BJ (cell line): ENCODE measurements at regions not wholly inside any gene's neighbourhood (a gene's known extent, or its start where the extent isn't known, plus 50 kb on each side); places are given as distances from the start of the nearest gene placed in this dataset.

Source experiments
- CTCF ChIA-PET: fragments of 350-600 bp; formaldehyde crosslinking; extraction: SDS; loops from one replicate; lab custom pipeline; 2021; ENCODE audit warnings: antibody characterized with exemption, inconsistent platforms; lab: Yijun Ruan, JAX
- POLR2A ChIA-PET: fragments of 300-600 bp; sonication (Branson Sonifier 250); formaldehyde crosslinking; extraction: SDS; loops from one replicate; lab custom pipeline; 2021; ENCODE audit warnings: antibody characterized with exemption; lab: Charles Lee
- DNase-seq: peaks from one replicate; pipeline ENCODE4 v3.0.0-alpha.2; 2011; ENCODE audit warnings: low read depth
- H3K27me3 ChIP-seq: 2 replicates; pipeline ENCODE4 v1.6.0; 2011; ENCODE audit warnings: low read length; ENCODE audit not compliant: control insufficient read depth, insufficient read depth
- H3K36me3 ChIP-seq: 2 replicates; pipeline ENCODE4 v1.5.1; 2011; ENCODE audit warnings: low read length; ENCODE audit not compliant: control insufficient read depth, insufficient read depth
- H3K4me3 ChIP-seq: 2 replicates; pipeline ENCODE4 v1.5.1; 2011; ENCODE audit warnings: low read depth, mild to moderate bottlenecking, control low read depth, low read length
- CTCF ChIP-seq: IDR thresholded peaks from 2 replicates; pipeline ENCODE4 v1.5.1; 2011; ENCODE audit warnings: low read depth, mild to moderate bottlenecking, control low read depth, inconsistent platforms, low read length, moderate library complexity; ENCODE audit not compliant: insufficient read depth

GRCh38 chr1:245054105-245054504 lies 100.7 kb upstream of the KIF26B start:
- H3K36me3 ChIP-seq = no peaks in the 10 kb centered on the region
- H3K4me3 ChIP-seq = no peak overlapping the region
- ChIA-PET CTCF (interaction anchor here (1.2 kb wide), 1 partner anchor 11 kb away, joined by 5 read pairs; no protein-coding TSS in a partner anchor), POLR2A (no interaction called here)
- no peak for TF ChIP-seq CTCF
- H3K27me3 ChIP-seq = no peaks in the 10 kb centered on the region
- DNase-seq = no peak

- TF ChIP-seq CTCF = no peak
- H3K36me3 ChIP-seq = no peaks in the 10 kb centered on the region
- no peak for DNase-seq
- CTCF ChIA-PET = interaction anchor here (1.1 to 2.4 kb wide), 4 partner anchors 10 to 256 kb away, joined by 3 to 14 read pairs (median 6); no protein-coding TSS in a partner anchor
- H3K27me3 ChIP-seq = no peaks in the 10 kb centered on the region
- POLR2A ChIA-PET = interaction anchor here (0.5 to 0.6 kb wide), 2 partner anchors 333 to 1656 kb away, joined by 3 to 5 read pairs; no protein-coding TSS in a partner anchor
- no peak overlapping the region for H3K4me3 ChIP-seq
Measured at GRCh38 chr1:245052258-245052657, 102.5 kb upstream of the KIF26B start.

DNA sequence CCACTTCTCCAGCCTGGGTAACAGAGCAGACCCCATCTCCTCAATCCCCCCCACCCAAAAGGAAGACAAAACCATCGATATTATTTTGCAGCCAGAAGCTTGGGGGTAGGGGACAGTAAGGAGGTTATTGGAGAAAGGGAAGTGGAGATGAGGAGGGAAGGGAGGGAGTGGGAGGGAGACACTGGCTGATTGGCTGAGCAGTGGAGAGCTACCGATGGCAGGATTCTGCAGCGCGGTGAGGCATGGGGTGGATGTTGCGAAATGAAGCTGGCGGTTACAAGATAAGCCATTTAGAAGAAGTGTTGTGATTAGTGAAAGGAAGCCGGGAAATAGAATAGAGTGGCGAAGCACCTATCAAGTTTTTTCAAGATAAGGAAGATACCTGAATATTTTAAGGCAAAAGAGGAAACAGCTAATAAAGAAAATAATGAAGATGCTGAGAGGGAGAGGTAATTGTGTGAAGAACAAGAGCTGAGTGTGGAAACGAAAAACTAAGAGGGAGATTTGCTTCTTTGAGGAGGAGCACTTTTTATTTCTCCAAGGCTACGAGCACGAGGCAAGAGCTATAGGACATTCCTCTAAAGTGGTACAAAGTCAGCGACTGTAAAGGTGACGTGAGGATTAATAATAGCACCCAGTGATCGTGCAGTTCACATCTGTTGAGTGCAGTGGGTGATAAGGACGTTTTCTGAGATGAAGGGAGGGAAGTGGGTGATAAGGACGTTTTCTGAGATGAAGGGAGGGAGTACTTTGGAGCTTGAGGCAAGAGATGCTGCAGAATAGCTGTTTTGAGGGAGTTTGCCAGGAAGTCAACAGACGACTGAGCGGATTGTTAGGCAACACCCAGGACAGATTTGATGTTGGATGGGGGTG lies 103.2 kb upstream of the KIF26B start:
- ChIA-PET CTCF (interaction anchor here (1.1 to 2.4 kb wide), 4 partner anchors 9 to 255 kb away, joined by 3 to 14 read pairs (median 6); no protein-coding TSS in a partner anchor), POLR2A (interaction anchor here (0.5 kb wide), 1 partner anchor 332 kb away, joined by 5 read pairs; no protein-coding TSS in a partner anchor)
- Histone ChIP-seq H3K4me3 (no peak overlapping the region), H3K27me3 (no peaks in the 10 kb centered on the region), H3K36me3 (no peaks in the 10 kb centered on the region)
- no peak for TF ChIP-seq CTCF
- no peak for DNase-seq

DNA sequence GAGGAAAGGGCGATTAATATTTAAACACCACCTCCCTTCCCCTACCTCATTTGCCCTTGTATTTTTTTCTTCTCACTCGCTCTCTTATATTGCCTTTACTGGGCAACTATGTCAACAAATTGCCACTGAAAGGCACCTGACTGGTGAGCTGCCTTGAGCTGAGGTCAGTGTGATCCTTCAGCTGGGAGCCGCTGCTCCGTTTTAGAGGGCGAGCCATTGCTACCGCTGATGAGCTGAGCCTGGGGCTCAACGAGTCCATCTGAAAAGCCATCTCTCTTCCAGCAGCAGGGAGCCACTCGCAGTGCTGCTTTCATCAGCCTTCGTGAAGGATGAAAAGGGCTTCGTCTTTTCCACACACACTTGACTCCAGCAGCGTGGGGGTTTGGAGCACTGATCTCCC lies 108.0 kb upstream of the KIF26B start:
- H3K27me3 ChIP-seq = no peaks in the 10 kb centered on the region
- TF ChIP-seq CTCF = no peak
- DNase-seq = no peak
- ChIA-PET CTCF (interaction anchor here (1.2 kb wide), 1 partner anchor 245 kb away, joined by 4 read pairs; no protein-coding TSS in a partner anchor), POLR2A (no interaction called here)
- no peaks in the 10 kb centered on the region for H3K36me3 ChIP-seq
- no peak overlapping the region for H3K4me3 ChIP-seq

DNA sequence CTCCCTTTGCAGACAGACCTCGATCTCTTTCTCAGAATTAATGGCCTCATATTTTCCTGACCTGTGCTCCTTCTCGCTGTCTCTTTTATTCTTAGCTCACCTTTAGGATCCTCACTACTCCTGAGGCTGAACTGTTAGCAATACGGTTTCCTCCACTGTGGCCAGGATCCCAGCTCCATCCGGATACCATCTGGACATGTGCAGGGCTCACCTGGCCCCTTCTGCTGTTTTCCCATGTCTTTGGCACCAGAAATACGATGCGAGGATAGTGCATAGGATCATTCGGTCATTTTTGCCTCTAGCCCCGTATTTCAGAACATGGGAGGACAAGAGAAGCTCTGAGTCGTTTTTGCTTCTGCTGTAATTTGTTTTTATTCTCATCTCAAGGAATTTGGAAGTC lies 108.5 kb upstream of the KIF26B start:
- no peaks in the 10 kb centered on the region for H3K27me3 ChIP-seq
- TF ChIP-seq CTCF = no peak
- H3K36me3 ChIP-seq = no peaks in the 10 kb centered on the region
- POLR2A ChIA-PET = interaction anchor here (0.6 kb wide), 2 partner anchors 13 to 1596 kb away, joined by 3 to 4 read pairs; no protein-coding TSS in a partner anchor
- no peak for DNase-seq
- no peak overlapping the region for H3K4me3 ChIP-seq
- CTCF ChIA-PET = interaction anchor here (1.2 kb wide), 2 partner anchors 75 to 245 kb away, joined by 3 to 4 read pairs; no protein-coding TSS in a partner anchor
